HepG2 (cell line): ENCODE measurements at regions not wholly inside any gene's neighbourhood (a gene's known extent, or its start where the extent isn't known, plus 50 kb on each side); places are given as distances from the start of the nearest gene placed in this dataset.

Experiments used
- ATAC-seq: fragments of 200-7000 bp; cut with Tn5 transposase; 3 replicates; pipeline ENCODE4 v1.9.1; 2020; ENCODE audit warnings: mild to moderate bottlenecking, moderate library complexity
- BruUV-seq: library from RNA; stranded (reverse); fragments of 400-500 nt; replicated peaks from 2 replicates; lab custom pipeline; 2021; lab: Mats Ljungman, UMichigan
- CTCF ChIA-PET: fragments of 300-600 bp; formaldehyde crosslinking; extraction: SDS; loops from one replicate; lab custom pipeline; 2021; ENCODE audit warnings: low total read pairs, inconsistent platforms, low intra/inter-chr PET ratio; lab: Yijun Ruan, JAX
- POLR2A ChIA-PET: fragments of 350-600 bp; sonication (Branson Sonifier 250); formaldehyde crosslinking; loops from one replicate; lab custom pipeline; 2020; ENCODE audit warnings: antibody characterized with exemption, inconsistent platforms; lab: Yijun Ruan, JAX
- DNase-seq: peaks from one replicate; pipeline ENCODE4 v3.0.0-alpha.2; 2015; ENCODE audit warnings: low spot score
- FAIRE-seq: peaks from 3 replicates; lab custom pipeline; 2011; peaks lifted over from hg19 to GRCh38; lab: Jason Lieb, UNC
- H2AFZ ChIP-seq: one replicate; pipeline ENCODE4 v1.6.1; 2011; ENCODE audit warnings: low read length, inconsistent platforms
- H3K27ac ChIP-seq: fragments of 300-600 bp; 3 replicates; pipeline ENCODE4 v1.8.0; 2011; ENCODE audit warnings: mixed run types, mild to moderate bottlenecking, mixed read lengths, low read length, inconsistent platforms; ENCODE audit not compliant: insufficient read depth; ENCODE audit errors: extremely low read length
- H3K27me3 ChIP-seq, 2 experiments: fragments of 200-600 bp in 1 of 2; 2 replicates in 1 of 2; 3 replicates in 1 of 2; pipeline versions ENCODE4 v1.6.0 to v1.8.0; 2011; ENCODE audit warnings: low read length in 2 of 2, mild to moderate bottlenecking in 2 of 2, moderate library complexity in 2 of 2, inconsistent platforms in 1 of 2; ENCODE audit not compliant: insufficient read depth in 2 of 2, control insufficient read depth in 1 of 2
- H3K36me3 ChIP-seq, 2 experiments: fragments of 200-600 bp in 1 of 2; replicated peaks in 1 of 2; 2 replicates in 1 of 2; 3 replicates in 1 of 2; pipeline versions ENCODE4 v1.5.1 to v1.8.0; 2011; ENCODE audit warnings: low read length in 2 of 2, inconsistent platforms in 1 of 2; ENCODE audit not compliant: insufficient read depth in 2 of 2, control insufficient read depth in 1 of 2
- H3K4me1 ChIP-seq: 2 replicates; pipeline ENCODE4 v1.5.1; 2012; ENCODE audit warnings: low read length, inconsistent platforms; ENCODE audit not compliant: insufficient read depth
- H3K4me2 ChIP-seq: 2 replicates; pipeline ENCODE4 v1.6.0; 2011; ENCODE audit warnings: low read depth, low read length, inconsistent platforms
- H3K4me3 ChIP-seq, 3 experiments: fragments of 200-600 bp in 1 of 3; sonication (generic), shearing (Covaris generic) in 1 of 3; replicated peaks in 1 of 3; 2 replicates each; pipeline ENCODE4 v1.5.1; 2011 to 2016; ENCODE audit warnings: low read length in 3 of 3, inconsistent platforms in 2 of 3, low read depth in 2 of 3, mild to moderate bottlenecking in 2 of 3, control low read depth in 1 of 3, mixed read lengths in 1 of 3; ENCODE audit not compliant: insufficient read depth in 1 of 3
- H3K79me2 ChIP-seq: one replicate; pipeline ENCODE4 v1.6.1; 2011; ENCODE audit warnings: low read length, inconsistent platforms; ENCODE audit not compliant: insufficient read depth
- H3K9ac ChIP-seq: 2 replicates; pipeline ENCODE4 v1.6.0; 2011; ENCODE audit warnings: mild to moderate bottlenecking, low read depth, low read length, inconsistent platforms; ENCODE audit not compliant: insufficient read depth
- H3K9me3 ChIP-seq: 2 replicates; pipeline ENCODE4 v1.5.1; 2012; ENCODE audit warnings: mild to moderate bottlenecking, low read length
- H4K20me1 ChIP-seq: 2 replicates; pipeline ENCODE4 v1.6.0; 2011; ENCODE audit warnings: inconsistent platforms, mild to moderate bottlenecking, low read length, moderate library complexity; ENCODE audit not compliant: insufficient read depth
- AGO1 ChIP-seq: fragments of 200-400 bp; formaldehyde crosslinking; IDR thresholded peaks from 2 replicates; pipeline ENCODE4 v1.6.1; 2017; ENCODE audit warnings: mild to moderate bottlenecking, low read depth, low read length, moderate library complexity; ENCODE audit not compliant: poor library complexity, severe bottlenecking
- ARNT2 ChIP-seq: sonication (generic); formaldehyde crosslinking; IDR thresholded peaks from 2 replicates; pipeline ENCODE4 v1.8.0; 2022; ENCODE audit warnings: mild to moderate bottlenecking, low read depth, missing genetic modification reagents, moderate library complexity
- GATAD2A ChIP-seq: IDR thresholded peaks from 2 replicates; pipeline ENCODE4 v1.6.1; 2016
- KIAA2018 ChIP-seq: sonication (generic); formaldehyde crosslinking; IDR thresholded peaks from 2 replicates; pipeline ENCODE4 v1.5.0; 2020; ENCODE audit warnings: mild to moderate bottlenecking, missing genetic modification reagents, borderline replicate concordance
- MXD3 ChIP-seq: IDR thresholded peaks from 2 replicates; pipeline ENCODE4 v1.6.1; 2016; ENCODE audit warnings: mild to moderate bottlenecking, missing biosample characterization, missing genetic modification reagents
- NFYC ChIP-seq: IDR thresholded peaks from 2 replicates; pipeline ENCODE4 v1.6.1; 2016; ENCODE audit warnings: missing genetic modification reagents, missing compliant biosample characterization
- PBX2 ChIP-seq: IDR thresholded peaks from 2 replicates; pipeline ENCODE4 v1.6.1; 2016; ENCODE audit warnings: control low read depth
- ZNF598 ChIP-seq: sonication (generic); formaldehyde crosslinking; IDR thresholded peaks from 2 replicates; pipeline ENCODE4 v1.5.1; 2020; ENCODE audit warnings: mild to moderate bottlenecking, missing genetic modification reagents, borderline replicate concordance
- ZNF777 ChIP-seq: sonication (generic); formaldehyde crosslinking; IDR thresholded peaks from 2 replicates; pipeline ENCODE4 v1.4.0; 2020; ENCODE audit warnings: missing genetic modification reagents
- WGBS: methylation state at CpG from one replicate; pipeline ENCODE4 v1.1.6; 2017; ENCODE audit warnings: low lambda C conversion rate; 5-methylcytosine and 5-hydroxymethylcytosine counted together
- in situ Hi-C: cut with HindIII; loops from 2 replicates; pipeline ENCODE4 v1.10.0; 2017; ENCODE audit warnings: low pct_unique_long_range_greater_than_20kb; ENCODE audit not compliant: extremely low pct_ligation_motif_present
- intact Hi-C: fragments of 100-400 bp; cut with micrococcal nuclease; formaldehyde crosslinking; loops from one replicate; pipeline ENCODE4 v1.10.0; 2022; ENCODE audit not compliant: unreplicated experiment

- DNase-seq (no peak), ATAC-seq (no peak), FAIRE-seq (no peak)
- Histone ChIP-seq H3K9me3 (peaks cover 9% of the 10 kb centered on the region), H3K4me1 (no peaks in the 10 kb centered on the region), H3K79me2 (no peaks in the 10 kb centered on the region), H2AFZ (no peak overlapping the region), H3K4me3 (no peak overlapping the region), H3K36me3 (no peaks in the 10 kb centered on the region), H3K27me3 (peaks cover 0 to 8% of the 10 kb centered on the region in 2 experiments; a peak in 1 of 5 replicates), H3K9ac (no peak overlapping the region), H4K20me1 (no peaks in the 10 kb centered on the region), H3K4me2 (no peak overlapping the region), H3K27ac (no peak overlapping the region)
- 25% methylated on average over 6 of the region's 6 CpGs for WGBS
- intact Hi-C loops: no loop called here
- TF ChIP-seq ZNF777 (CRISPR knock-in tag) (no peak), ZNF598 (CRISPR knock-in tag) (no peak), NFYC (CRISPR knock-in tag) (no peak), PBX2 (CRISPR knock-in tag) (no peak), KIAA2018 (CRISPR knock-in tag) (no peak), MXD3 (no peak), AGO1 (no peak), GATAD2A (no peak), ARNT2 (no peak)
- POLR2A ChIA-PET: no interaction called here
- in situ Hi-C loops: no loop called here
- BruUV-seq: no TSS peak
- CTCF ChIA-PET: no interaction called here
These were observed 260.1 kb upstream of the ARID1B start for GRCh38 chr6:156517088-156517487.
